Loucy (cell line): ENCODE measurements at regions not wholly inside any gene's neighbourhood (a gene's known extent, or its start where the extent isn't known, plus 50 kb on each side); places are given as distances from the start of the nearest gene placed in this dataset.

ENCODE experiments used
- CTCF ChIP-seq: fragments of 200-600 bp; sonication (generic); conservative IDR thresholded peaks from 2 replicates; pipeline ENCODE4 v1.5.1; 2014; ENCODE audit warnings: mild to moderate bottlenecking, antibody characterized with exemption, low read length
- EZH2phosphoT487 ChIP-seq: fragments of 200-600 bp; IDR thresholded peaks from 2 replicates; pipeline ENCODE4 v1.6.1; 2018; ENCODE audit warnings: antibody characterized with exemption, mild to moderate bottlenecking, moderate library complexity, borderline replicate concordance

GRCh38 chr13:33611121-33611805 is 206.7 kb upstream of the RFC3 start:
- TF ChIP-seq CTCF, result no peak
- TF ChIP-seq EZH2phosphoT487, result no peak
